ENCODE measurements at regions not wholly inside any gene's neighbourhood (a gene's known extent, or its start where the extent isn't known, plus 50 kb on each side); places are given as distances from the start of the nearest gene placed in this dataset.

GRCh38 chr9:99373912-99374311, 151.8 kb downstream of the SEC61B start:
- Histone ChIP-seq H3K4me3 (no peak overlapping the region), H3K27ac (no peak overlapping the region), H3K27me3 (no peaks in the 10 kb centered on the region), H3K9me3 (no peaks in the 10 kb centered on the region), H3K4me1 (peaks cover 24 to 30% of the 10 kb centered on the region in 2 donors), H3K36me3 (no peaks in the 10 kb centered on the region)
- in situ Hi-C loops (cut with MboI; ENCODE audit: low sequenced_read_pairs in 4 of 4) (no loop called here), intact Hi-C loops (cut with DNase I; ENCODE audit: low total_unique reads) (no loop called here)
- no peak for TF ChIP-seq POLR2A (IDR thresholded peaks at IDR 0.05)
- no peak for TF ChIP-seq CTCF (IDR thresholded peaks at IDR 0.05 in 4 of 5, conservative IDR thresholded peaks at IDR 0.05 in 1 of 5)
- DNase-seq (no peak), ATAC-seq (no peak)

- in situ Hi-C loops (cut with MboI; ENCODE audit: low sequenced_read_pairs in 4 of 4) (no loop called here), intact Hi-C loops (cut with DNase I; ENCODE audit: low total_unique reads) (no loop called here)
- ATAC-seq (no peak), DNase-seq (no peak)
- TF ChIP-seq POLR2A (IDR thresholded peaks at IDR 0.05) = no peak
- Histone ChIP-seq H3K27ac (no peak overlapping the region), H3K9me3 (no peaks in the 10 kb centered on the region), H3K36me3 (no peaks in the 10 kb centered on the region), H3K4me1 (peaks cover 15 to 21% of the 10 kb centered on the region in 2 donors), H3K27me3 (no peaks in the 10 kb centered on the region), H3K4me3 (no peak overlapping the region)
Measured at GRCh38 chr9:99374793-99375192, 152.7 kb downstream of the SEC61B start.

- intact Hi-C loops (cut with DNase I; ENCODE audit: low total_unique reads) = no loop called here
- no peak overlapping the region for H3K4me3 ChIP-seq
- ATAC-seq (no peak), DNase-seq (no peak)
- in situ Hi-C loops (cut with MboI; ENCODE audit: low sequenced_read_pairs in 4 of 4) = no loop called here
- peaks cover 9 to 16% of the 10 kb centered on the region in 2 donors for H3K4me1 ChIP-seq
- H3K27ac ChIP-seq = no peak overlapping the region
- no peaks in the 10 kb centered on the region for H3K36me3 ChIP-seq
- no peaks in the 10 kb centered on the region for H3K9me3 ChIP-seq
- TF ChIP-seq CTCF (IDR thresholded peaks at IDR 0.05 in 4 of 5, conservative IDR thresholded peaks at IDR 0.05 in 1 of 5) (no peak), POLR2A (IDR thresholded peaks at IDR 0.05) (no peak)
- no peaks in the 10 kb centered on the region for H3K27me3 ChIP-seq
Measured at GRCh38 chr9:99375481-99375880, 153.4 kb downstream of the SEC61B start.

GRCh38 chr9:99377790-99378775, 156.0 kb downstream of the SEC61B start:
- Histone ChIP-seq H3K27me3 (no peaks in the 10 kb centered on the region), H3K9me3 (no peaks in the 10 kb centered on the region), H3K4me1 (peaks cover 9 to 13% of the 10 kb centered on the region in 2 donors), H3K36me3 (no peaks in the 10 kb centered on the region), H3K27ac (peak overlapping the region in 3 of 4 donors; percentile 19 to 53 (median 21)), H3K4me3 (no peak overlapping the region)
- intact Hi-C loops (cut with DNase I; ENCODE audit: low total_unique reads) = no loop called here
- no peak for DNase-seq
- TF ChIP-seq POLR2A (IDR thresholded peaks at IDR 0.05) (no peak), CTCF (IDR thresholded peaks at IDR 0.05 in 4 of 5, conservative IDR thresholded peaks at IDR 0.05 in 1 of 5) (no peak)
- ATAC-seq = peak; percentile 77 to 79
- in situ Hi-C loops (cut with MboI; ENCODE audit: low sequenced_read_pairs in 4 of 4) = no loop called here

- no peak for ATAC-seq
- TF ChIP-seq CTCF (IDR thresholded peaks at IDR 0.05 in 4 of 5, conservative IDR thresholded peaks at IDR 0.05 in 1 of 5) (no peak), POLR2A (IDR thresholded peaks at IDR 0.05) (no peak)
- H3K27me3 ChIP-seq = no peaks in the 10 kb centered on the region
- no peak for DNase-seq
- no peak overlapping the region for H3K4me3 ChIP-seq
- H3K4me1 ChIP-seq = peaks cover 4 to 7% of the 10 kb centered on the region in 2 donors
- no peaks in the 10 kb centered on the region for H3K36me3 ChIP-seq
- H3K9me3 ChIP-seq = no peaks in the 10 kb centered on the region
- in situ Hi-C loops (cut with MboI; ENCODE audit: low sequenced_read_pairs in 4 of 4) (no loop called here), intact Hi-C loops (cut with DNase I; ENCODE audit: low total_unique reads) (no loop called here)
- H3K27ac ChIP-seq = no peak overlapping the region
Measured at GRCh38 chr9:99383536-99383935, 161.5 kb downstream of the SEC61B start.
